ENCODE measurements at regions not wholly inside any gene's neighbourhood (a gene's known extent, or its start where the extent isn't known, plus 50 kb on each side); places are given as distances from the start of the nearest gene placed in this dataset.

DNA sequence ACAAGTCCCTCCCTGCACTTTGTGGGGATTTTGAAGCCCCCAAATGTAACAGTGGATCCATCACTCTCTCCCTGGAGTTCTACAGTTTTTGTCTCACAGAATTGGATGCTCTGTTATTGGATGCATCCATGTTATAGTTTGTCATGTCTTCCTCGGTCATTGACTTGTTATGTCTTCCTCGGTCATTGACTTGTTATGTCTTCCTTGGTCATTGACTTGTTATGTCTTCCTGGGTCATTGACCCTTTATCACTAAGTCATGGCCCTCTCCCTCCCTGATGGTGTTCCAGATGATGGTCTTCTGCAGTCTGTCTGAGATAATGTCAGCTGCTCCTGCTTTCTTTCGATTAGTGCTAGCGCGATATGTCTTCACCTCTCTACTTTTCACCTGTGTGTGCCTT, 981.5 kb downstream of the BRD1 start (continued):
- TF ChIP-seq, protein P1, sequence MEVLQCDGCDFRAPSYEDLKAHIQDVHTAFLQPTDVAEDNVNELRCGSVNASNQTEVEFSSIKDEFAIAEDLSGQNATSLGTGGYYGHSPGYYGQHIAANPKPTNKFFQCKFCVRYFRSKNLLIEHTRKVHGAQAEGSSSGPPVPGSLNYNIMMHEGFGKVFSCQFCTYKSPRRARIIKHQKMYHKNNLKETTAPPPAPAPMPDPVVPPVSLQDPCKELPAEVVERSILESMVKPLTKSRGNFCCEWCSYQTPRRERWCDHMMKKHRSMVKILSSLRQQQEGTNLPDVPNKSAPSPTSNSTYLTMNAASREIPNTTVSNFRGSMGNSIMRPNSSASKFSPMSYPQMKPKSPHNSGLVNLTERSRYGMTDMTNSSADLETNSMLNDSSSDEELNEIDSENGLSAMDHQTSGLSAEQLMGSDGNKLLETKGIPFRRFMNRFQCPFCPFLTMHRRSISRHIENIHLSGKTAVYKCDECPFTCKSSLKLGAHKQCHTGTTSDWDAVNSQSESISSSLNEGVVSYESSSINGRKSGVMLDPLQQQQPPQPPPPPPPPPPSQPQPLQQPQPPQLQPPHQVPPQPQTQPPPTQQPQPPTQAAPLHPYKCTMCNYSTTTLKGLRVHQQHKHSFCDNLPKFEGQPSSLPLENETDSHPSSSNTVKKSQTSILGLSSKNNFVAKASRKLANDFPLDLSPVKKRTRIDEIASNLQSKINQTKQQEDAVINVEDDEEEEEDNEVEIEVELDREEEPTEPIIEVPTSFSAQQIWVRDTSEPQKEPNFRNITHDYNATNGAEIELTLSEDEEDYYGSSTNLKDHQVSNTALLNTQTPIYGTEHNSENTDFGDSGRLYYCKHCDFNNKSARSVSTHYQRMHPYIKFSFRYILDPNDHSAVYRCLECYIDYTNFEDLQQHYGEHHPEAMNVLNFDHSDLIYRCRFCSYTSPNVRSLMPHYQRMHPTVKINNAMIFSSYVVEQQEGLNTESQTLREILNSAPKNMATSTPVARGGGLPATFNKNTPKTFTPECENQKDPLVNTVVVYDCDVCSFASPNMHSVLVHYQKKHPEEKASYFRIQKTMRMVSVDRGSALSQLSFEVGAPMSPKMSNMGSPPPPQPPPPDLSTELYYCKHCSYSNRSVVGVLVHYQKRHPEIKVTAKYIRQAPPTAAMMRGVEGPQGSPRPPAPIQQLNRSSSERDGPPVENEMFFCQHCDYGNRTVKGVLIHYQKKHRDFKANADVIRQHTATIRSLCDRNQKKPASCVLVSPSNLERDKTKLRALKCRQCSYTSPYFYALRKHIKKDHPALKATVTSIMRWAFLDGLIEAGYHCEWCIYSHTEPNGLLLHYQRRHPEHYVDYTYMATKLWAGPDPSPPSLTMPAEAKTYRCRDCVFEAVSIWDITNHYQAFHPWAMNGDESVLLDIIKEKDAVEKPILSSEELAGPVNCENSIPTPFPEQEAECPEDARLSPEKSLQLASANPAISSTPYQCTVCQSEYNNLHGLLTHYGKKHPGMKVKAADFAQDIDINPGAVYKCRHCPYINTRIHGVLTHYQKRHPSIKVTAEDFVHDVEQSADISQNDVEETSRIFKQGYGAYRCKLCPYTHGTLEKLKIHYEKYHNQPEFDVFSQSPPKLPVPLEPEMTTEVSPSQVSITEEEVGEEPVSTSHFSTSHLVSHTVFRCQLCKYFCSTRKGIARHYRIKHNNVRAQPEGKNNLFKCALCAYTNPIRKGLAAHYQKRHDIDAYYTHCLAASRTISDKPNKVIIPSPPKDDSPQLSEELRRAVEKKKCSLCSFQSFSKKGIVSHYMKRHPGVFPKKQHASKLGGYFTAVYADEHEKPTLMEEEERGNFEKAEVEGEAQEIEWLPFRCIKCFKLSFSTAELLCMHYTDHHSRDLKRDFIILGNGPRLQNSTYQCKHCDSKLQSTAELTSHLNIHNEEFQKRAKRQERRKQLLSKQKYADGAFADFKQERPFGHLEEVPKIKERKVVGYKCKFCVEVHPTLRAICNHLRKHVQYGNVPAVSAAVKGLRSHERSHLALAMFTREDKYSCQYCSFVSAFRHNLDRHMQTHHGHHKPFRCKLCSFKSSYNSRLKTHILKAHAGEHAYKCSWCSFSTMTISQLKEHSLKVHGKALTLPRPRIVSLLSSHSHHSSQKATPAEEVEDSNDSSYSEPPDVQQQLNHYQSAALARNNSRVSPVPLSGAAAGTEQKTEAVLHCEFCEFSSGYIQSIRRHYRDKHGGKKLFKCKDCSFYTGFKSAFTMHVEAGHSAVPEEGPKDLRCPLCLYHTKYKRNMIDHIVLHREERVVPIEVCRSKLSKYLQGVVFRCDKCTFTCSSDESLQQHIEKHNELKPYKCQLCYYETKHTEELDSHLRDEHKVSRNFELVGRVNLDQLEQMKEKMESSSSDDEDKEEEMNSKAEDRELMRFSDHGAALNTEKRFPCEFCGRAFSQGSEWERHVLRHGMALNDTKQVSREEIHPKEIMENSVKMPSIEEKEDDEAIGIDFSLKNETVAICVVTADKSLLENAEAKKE (CRISPR knock-in tag; IDR thresholded peaks at IDR 0.05), result no peak
- no peak for TF ChIP-seq NANOG (IDR thresholded peaks at IDR 0.05; ENCODE audit: borderline replicate concordance)
- no peak for TF ChIP-seq EZH2 (IDR thresholded peaks at IDR 0.05; ENCODE audit: low read depth, unreplicated experiment)
- TF ChIP-seq, protein P2, sequence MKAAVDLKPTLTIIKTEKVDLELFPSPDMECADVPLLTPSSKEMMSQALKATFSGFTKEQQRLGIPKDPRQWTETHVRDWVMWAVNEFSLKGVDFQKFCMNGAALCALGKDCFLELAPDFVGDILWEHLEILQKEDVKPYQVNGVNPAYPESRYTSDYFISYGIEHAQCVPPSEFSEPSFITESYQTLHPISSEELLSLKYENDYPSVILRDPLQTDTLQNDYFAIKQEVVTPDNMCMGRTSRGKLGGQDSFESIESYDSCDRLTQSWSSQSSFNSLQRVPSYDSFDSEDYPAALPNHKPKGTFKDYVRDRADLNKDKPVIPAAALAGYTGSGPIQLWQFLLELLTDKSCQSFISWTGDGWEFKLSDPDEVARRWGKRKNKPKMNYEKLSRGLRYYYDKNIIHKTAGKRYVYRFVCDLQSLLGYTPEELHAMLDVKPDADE (IDR thresholded peaks at IDR 0.05), result no peak
- TF ChIP-seq ZNF331 (CRISPR knock-in tag; IDR thresholded peaks at IDR 0.05; ENCODE audit: low read depth), result no peak
- TF ChIP-seq JUNB (IDR thresholded peaks at IDR 0.05; ENCODE audit: unreplicated experiment), result no peak
- TF ChIP-seq ZNF114 (CRISPR knock-in tag; IDR thresholded peaks at IDR 0.05), result no peak
- TF ChIP-seq, protein P3, sequence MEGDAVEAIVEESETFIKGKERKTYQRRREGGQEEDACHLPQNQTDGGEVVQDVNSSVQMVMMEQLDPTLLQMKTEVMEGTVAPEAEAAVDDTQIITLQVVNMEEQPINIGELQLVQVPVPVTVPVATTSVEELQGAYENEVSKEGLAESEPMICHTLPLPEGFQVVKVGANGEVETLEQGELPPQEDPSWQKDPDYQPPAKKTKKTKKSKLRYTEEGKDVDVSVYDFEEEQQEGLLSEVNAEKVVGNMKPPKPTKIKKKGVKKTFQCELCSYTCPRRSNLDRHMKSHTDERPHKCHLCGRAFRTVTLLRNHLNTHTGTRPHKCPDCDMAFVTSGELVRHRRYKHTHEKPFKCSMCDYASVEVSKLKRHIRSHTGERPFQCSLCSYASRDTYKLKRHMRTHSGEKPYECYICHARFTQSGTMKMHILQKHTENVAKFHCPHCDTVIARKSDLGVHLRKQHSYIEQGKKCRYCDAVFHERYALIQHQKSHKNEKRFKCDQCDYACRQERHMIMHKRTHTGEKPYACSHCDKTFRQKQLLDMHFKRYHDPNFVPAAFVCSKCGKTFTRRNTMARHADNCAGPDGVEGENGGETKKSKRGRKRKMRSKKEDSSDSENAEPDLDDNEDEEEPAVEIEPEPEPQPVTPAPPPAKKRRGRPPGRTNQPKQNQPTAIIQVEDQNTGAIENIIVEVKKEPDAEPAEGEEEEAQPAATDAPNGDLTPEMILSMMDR (conservative IDR thresholded peaks at IDR 0.05; ENCODE audit: low read depth in 2 of 2), result no peak
- no peak for TF ChIP-seq STAT1 (IDR thresholded peaks at IDR 0.05; ENCODE audit: unreplicated experiment)
- TF ChIP-seq CREB1 (CRISPR knock-in tag; IDR thresholded peaks at IDR 0.05; ENCODE audit: low read depth), result no peak
- TF ChIP-seq EZH2phosphoT487 (IDR thresholded peaks at IDR 0.05; ENCODE audit: unreplicated experiment), result no peak

Measured in GM23338 (cell line).